WTC11 (cell line): ENCODE measurements at regions not wholly inside any gene's neighbourhood (a gene's known extent, or its start where the extent isn't known, plus 50 kb on each side); places are given as distances from the start of the nearest gene placed in this dataset.
A peak's percentile ranks its signal among the peaks of the same experiment; 100 is the strongest.

Experiments
- ATAC-seq: fragments of 200-7000 bp; cut with Tn5 transposase; 2 replicates; pipeline ENCODE4 v1.10.0; 2021; ENCODE audit warnings: mild to moderate bottlenecking, moderate library complexity
- CTCF ChIA-PET: fragments of 300-600 bp; sonication (Branson Sonifier 250); formaldehyde crosslinking; loops from one replicate; lab custom pipeline; 2021; ENCODE audit warnings: antibody characterized with exemption; lab: Charles Lee
- POLR2A ChIA-PET: fragments of 350-600 bp; sonication (Branson Sonifier 250); formaldehyde crosslinking; loops from one replicate; lab custom pipeline; 2021; ENCODE audit warnings: antibody characterized with exemption; lab: Charles Lee
- DNase-seq: peaks from one replicate; pipeline ENCODE4 v3.0.0; 2021; ENCODE audit warnings: low spot score
- H3K27ac Mint-ChIP-seq: 2 replicates; pipeline ENCODE4 v1.8.0; 2021; ENCODE audit warnings: mixed read lengths
- H3K27me3 Mint-ChIP-seq: 2 replicates; pipeline ENCODE4 v1.8.0; 2021; ENCODE audit warnings: low read depth, mild to moderate bottlenecking, moderate library complexity, mixed read lengths
- H3K36me3 Mint-ChIP-seq: 2 replicates; pipeline ENCODE4 v1.8.0; 2021; ENCODE audit warnings: mixed read lengths
- H3K4me1 Mint-ChIP-seq: 2 replicates; pipeline ENCODE4 v1.8.0; 2022; ENCODE audit warnings: mixed read lengths
- H3K4me3 Mint-ChIP-seq: 2 replicates; pipeline ENCODE4 v1.8.0; 2021; ENCODE audit warnings: mild to moderate bottlenecking, moderate library complexity, mixed read lengths
- H3K9me3 Mint-ChIP-seq: 2 replicates; pipeline ENCODE4 v1.8.0; 2021; ENCODE audit warnings: mixed read lengths
- CREM ChIP-seq: sonication (generic); formaldehyde crosslinking; IDR thresholded peaks from 2 replicates; pipeline ENCODE4 v1.8.1; 2022; ENCODE audit warnings: mild to moderate bottlenecking, missing genetic modification reagents, moderate library complexity
- FOXJ3 ChIP-seq: sonication (generic); formaldehyde crosslinking; IDR thresholded peaks from 2 replicates; pipeline ENCODE4 v1.9.0; 2021; ENCODE audit warnings: missing genetic modification reagents, mild to moderate bottlenecking, borderline replicate concordance
- FOXK1 ChIP-seq: sonication (generic); formaldehyde crosslinking; IDR thresholded peaks from 2 replicates; pipeline ENCODE4 v1.8.0; 2022; ENCODE audit warnings: mild to moderate bottlenecking, moderate library complexity, missing genetic modification reagents
- HMGA2 ChIP-seq: fragments of 250-450 bp; sonication (Bioruptor Pico); IDR thresholded peaks from 2 replicates; pipeline ENCODE4 v1.4.0; 2021; ENCODE audit warnings: mild to moderate bottlenecking, moderate library complexity
- JUN ChIP-seq: sonication (generic); formaldehyde crosslinking; IDR thresholded peaks from 2 replicates; pipeline ENCODE4 v1.8.0; 2023; ENCODE audit warnings: mild to moderate bottlenecking, missing genetic modification reagents
- MXD4 ChIP-seq: fragments of 250-450 bp; sonication (Bioruptor Pico); IDR thresholded peaks from 2 replicates; pipeline ENCODE4 v1.8.0; 2021; ENCODE audit warnings: mild to moderate bottlenecking, moderate library complexity, borderline replicate concordance
- NR3C1 ChIP-seq: sonication (generic); formaldehyde crosslinking; conservative IDR thresholded peaks from 2 replicates; pipeline ENCODE4 v1.8.1; 2023; ENCODE audit warnings: low read depth, mild to moderate bottlenecking, missing genetic modification reagents
- PRDM15 ChIP-seq: sonication (generic); formaldehyde crosslinking; IDR thresholded peaks from 2 replicates; pipeline ENCODE4 v1.8.0; 2022; ENCODE audit warnings: missing genetic modification reagents
- SMAD3 ChIP-seq: sonication (generic); formaldehyde crosslinking; IDR thresholded peaks from 2 replicates; pipeline ENCODE4 v1.8.0; 2022; ENCODE audit warnings: missing genetic modification reagents, mild to moderate bottlenecking, borderline replicate concordance
- ZMAT4 ChIP-seq: fragments of 250-450 bp; sonication (Bioruptor Pico); IDR thresholded peaks from 2 replicates; pipeline ENCODE4 v1.9.0; 2021; ENCODE audit warnings: mild to moderate bottlenecking
- ZNF138 ChIP-seq: sonication (generic); formaldehyde crosslinking; conservative IDR thresholded peaks from 2 replicates; pipeline ENCODE4 v1.8.1; 2022; ENCODE audit warnings: mild to moderate bottlenecking, moderate library complexity, missing genetic modification reagents
- ZNF263 ChIP-seq: sonication (generic); formaldehyde crosslinking; IDR thresholded peaks from 2 replicates; pipeline ENCODE4 v1.8.1; 2022; ENCODE audit warnings: low read depth, mild to moderate bottlenecking, moderate library complexity, missing genetic modification reagents
- ZNF317 ChIP-seq: sonication (generic); formaldehyde crosslinking; IDR thresholded peaks from 2 replicates; pipeline ENCODE4 v1.8.1; 2023; ENCODE audit warnings: low read depth, mild to moderate bottlenecking, moderate library complexity, missing genetic modification reagents, borderline replicate concordance
- ZNF396 ChIP-seq: fragments of 250-450 bp; sonication (Bioruptor Pico); IDR thresholded peaks from 2 replicates; pipeline ENCODE4 v1.8.0; 2021; ENCODE audit warnings: mild to moderate bottlenecking, moderate library complexity, borderline replicate concordance
- ZNF671 ChIP-seq: fragments of 250-450 bp; sonication (Bioruptor Pico); IDR thresholded peaks from 2 replicates; pipeline ENCODE4 v1.8.0; 2021; ENCODE audit warnings: mild to moderate bottlenecking
- ZSCAN18 ChIP-seq: fragments of 250-450 bp; sonication (Bioruptor Pico); IDR thresholded peaks from 2 replicates; pipeline ENCODE4 v2.1.2; 2022; ENCODE audit warnings: mild to moderate bottlenecking, moderate library complexity
- TF ChIP-seq, protein P1 (sequence below): sonication (generic); formaldehyde crosslinking; IDR thresholded peaks from 2 replicates; pipeline ENCODE4 v1.8.0; 2022; ENCODE audit warnings: mild to moderate bottlenecking, missing genetic modification reagents

- H3K27me3 Mint-ChIP-seq = no peaks in the 10 kb centered on the region; the same call in 1 of the 2 replicates
- peaks cover 38% of the 10 kb centered on the region for H3K4me1 Mint-ChIP-seq
- POLR2A ChIA-PET = no interaction called here
- peaks cover 44% of the 10 kb centered on the region for H3K36me3 Mint-ChIP-seq
- no peak for TF ChIP-seq ZNF671
- TF ChIP-seq ZNF396 = no peak
- TF ChIP-seq ZNF138 (CRISPR knock-in tag) = no peak
- no peak for TF ChIP-seq SMAD3 (CRISPR knock-in tag)
- no peak for TF ChIP-seq ZNF263
- no peak for TF ChIP-seq ZSCAN18 (CRISPR knock-in tag)
- no peak overlapping the region for H3K4me3 Mint-ChIP-seq
- CTCF ChIA-PET = no interaction called here
- peak overlapping the region; percentile 50 for H3K27ac Mint-ChIP-seq
- ATAC-seq = peak; percentile 77
- peaks cover 51% of the 10 kb centered on the region for H3K9me3 Mint-ChIP-seq
- DNase-seq = no peak
Measured at GRCh38 chr6:40183902-40184301, 249.6 kb upstream of the MOCS1 start.

- Mint-ChIP-seq H3K9me3 (peaks cover 60% of the 10 kb centered on the region), H3K27me3 (no peaks in the 10 kb centered on the region; the same call in 1 of the 2 replicates), H3K36me3 (peaks cover 48% of the 10 kb centered on the region), H3K27ac (no peak overlapping the region), H3K4me1 (peaks cover 41% of the 10 kb centered on the region), H3K4me3 (no peak overlapping the region)
- DNase-seq (no peak), ATAC-seq (no peak)
- CTCF ChIA-PET = no interaction called here
- TF ChIP-seq CREM (CRISPR knock-in tag) = no peak
- no peak for TF ChIP-seq PRDM15
- TF ChIP-seq FOXJ3 (CRISPR knock-in tag) = no peak
- TF ChIP-seq FOXK1 = no peak
- no peak for TF ChIP-seq MXD4 (CRISPR knock-in tag)
- TF ChIP-seq ZNF317 (CRISPR knock-in tag) = no peak
- no peak for TF ChIP-seq HMGA2
- TF ChIP-seq ZMAT4 (CRISPR knock-in tag) = no peak
- no peak for TF ChIP-seq NR3C1
- TF ChIP-seq JUN (CRISPR knock-in tag) = no peak
- TF ChIP-seq, all 79 proteins: peak for 0
- POLR2A ChIA-PET = no interaction called here
Measured at GRCh38 chr6:40181367-40181766, 247.1 kb upstream of the MOCS1 start.

DNA sequence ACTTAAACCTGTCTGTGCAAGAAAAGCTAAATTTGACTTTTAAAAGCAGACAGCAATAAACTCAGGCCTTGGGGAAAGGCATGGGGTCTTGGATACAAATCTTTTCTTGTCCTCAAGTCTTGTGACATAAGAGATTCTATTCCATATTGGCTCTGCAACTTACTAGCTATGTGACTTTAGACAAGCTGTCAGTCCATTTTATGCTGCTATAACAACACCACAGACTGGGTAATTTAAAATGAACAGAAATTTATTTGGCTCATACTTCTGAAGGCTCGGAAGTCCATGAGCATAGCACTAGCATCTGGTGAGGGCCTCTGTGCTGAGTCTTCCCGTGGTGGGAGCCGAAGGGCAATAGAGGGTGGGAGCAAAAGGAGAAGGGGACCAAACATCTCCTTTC is 246.0 kb upstream of the MOCS1 start:
- peaks cover 38% of the 10 kb centered on the region for H3K4me1 Mint-ChIP-seq

More for the DNA sequence above, 246.0 kb upstream of the MOCS1 start:
- H3K27ac Mint-ChIP-seq = no peak overlapping the region
- DNase-seq (no peak), ATAC-seq (no peak)
- H3K36me3 Mint-ChIP-seq = peaks cover 38% of the 10 kb centered on the region
- ChIA-PET CTCF (no interaction called here), POLR2A (no interaction called here)
- peaks cover 58% of the 10 kb centered on the region for H3K9me3 Mint-ChIP-seq
- H3K27me3 Mint-ChIP-seq = no peaks in the 10 kb centered on the region
- no peak overlapping the region for H3K4me3 Mint-ChIP-seq
- TF ChIP-seq, protein P1, sequence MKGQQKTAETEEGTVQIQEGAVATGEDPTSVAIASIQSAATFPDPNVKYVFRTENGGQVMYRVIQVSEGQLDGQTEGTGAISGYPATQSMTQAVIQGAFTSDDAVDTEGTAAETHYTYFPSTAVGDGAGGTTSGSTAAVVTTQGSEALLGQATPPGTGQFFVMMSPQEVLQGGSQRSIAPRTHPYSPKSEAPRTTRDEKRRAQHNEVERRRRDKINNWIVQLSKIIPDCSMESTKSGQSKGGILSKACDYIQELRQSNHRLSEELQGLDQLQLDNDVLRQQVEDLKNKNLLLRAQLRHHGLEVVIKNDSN (CRISPR knock-in tag) = no peak
